H1 (cell line): ENCODE measurements at regions not wholly inside any gene's neighbourhood (a gene's known extent, or its start where the extent isn't known, plus 50 kb on each side); places are given as distances from the start of the nearest gene placed in this dataset.

Source experiments
- BRCA1 ChIP-seq: IDR thresholded peaks from 2 replicates; pipeline ENCODE4 v1.6.1; 2012; ENCODE audit warnings: low read depth, low read length, improper control_type of control experiment
- CEBPB ChIP-seq: IDR thresholded peaks from 2 replicates; pipeline ENCODE4 v1.6.1; 2012; ENCODE audit warnings: low read depth, low read length
- CHD7 ChIP-seq: fragments of 300-600 bp; sonication (generic); IDR thresholded peaks from 2 replicates; pipeline ENCODE4 v1.7.1; 2012; ENCODE audit warnings: low read length, moderate library complexity, mild to moderate bottlenecking, inconsistent platforms; ENCODE audit not compliant: insufficient replicate concordance
- CTCF ChIP-seq, 3 experiments: IDR thresholded peaks; 1 replicate in 2 of 3; 2 replicates in 1 of 3; pipeline versions ENCODE4 v1.5.1 to v1.6.1; 2011; ENCODE audit warnings: low read length in 3 of 3, mild to moderate bottlenecking in 3 of 3, inconsistent platforms in 2 of 3, low read depth in 1 of 3, moderate library complexity in 1 of 3; ENCODE audit not compliant: insufficient read depth in 1 of 3; ENCODE audit errors: control extremely low read depth in 1 of 3
- KDM4A ChIP-seq: IDR thresholded peaks from one replicate; pipeline ENCODE4 v1.7.1; 2012; ENCODE audit warnings: low read depth, mild to moderate bottlenecking, moderate library complexity, low read length, inconsistent platforms; ENCODE audit not compliant: severe bottlenecking
- PHF8 ChIP-seq: fragments of 200-600 bp; sonication (generic); conservative IDR thresholded peaks from 2 replicates; pipeline ENCODE4 v1.7.1; 2012; ENCODE audit warnings: low read depth, mild to moderate bottlenecking, inconsistent platforms, low read length, moderate library complexity
- RNF2 ChIP-seq: fragments of 200-900, 300-1000 bp; sonication (generic); IDR thresholded peaks from 2 replicates; pipeline ENCODE4 v1.7.1; 2016; ENCODE audit warnings: borderline replicate concordance, low read depth, mild to moderate bottlenecking, antibody characterized with exemption, low read length; ENCODE audit not compliant: poor library complexity, severe bottlenecking; ENCODE audit errors: missing control alignments
- SIN3A ChIP-seq, 2 experiments: IDR thresholded peaks in 1 of 2; conservative IDR thresholded peaks in 1 of 2; 2 replicates each; pipeline ENCODE4 v1.6.1; 2011 to 2012; ENCODE audit warnings: low read length in 2 of 2, improper control_type of control experiment in 1 of 2, low read depth in 1 of 2, mild to moderate bottlenecking in 1 of 2
- TCF12 ChIP-seq: IDR thresholded peaks from 2 replicates; pipeline ENCODE4 v1.6.1; 2011; ENCODE audit warnings: low read depth, mild to moderate bottlenecking, low read length

GRCh38 chr7:35871856-35872255 is 71.0 kb downstream of the SEPTIN7 start (continued):
- TF ChIP-seq CHD7 (no peak), PHF8 (no peak), TCF12 (no peak), CTCF (IDR thresholded peaks at IDR 0.05; ENCODE audit: control extremely low read depth in 1 of 3, insufficient read depth in 1 of 3, low read depth in 1 of 3, low read length in 3 of 3) (no peak), CEBPB (no peak), RNF2 (no peak), BRCA1 (no peak), KDM4A (no peak), SIN3A (conservative IDR thresholded peaks at IDR 0.05 in 1 of 2, IDR thresholded peaks at IDR 0.05 in 1 of 2; ENCODE audit: low read depth in 1 of 2, low read length in 2 of 2) (no peak)
